Left forelimb (tissue), 1 donor: ENCODE measurements at regions not wholly inside any gene's neighbourhood (a gene's known extent, or its start where the extent isn't known, plus 50 kb on each side); places are given as distances from the start of the nearest gene placed in this dataset.

ENCODE experiments used
- DNase-seq: peaks from one replicate; pipeline ENCODE4 v3.0.0-alpha.2; 2018; ENCODE audit warnings: low spot score

- DNase-seq: no peak
These were observed 305.8 kb upstream of the ZP4 start for GRCh38 chr1:238196516-238196915.

- no peak for DNase-seq
These were observed 300.4 kb upstream of the ZP4 start for GRCh38 chr1:238191170-238191569.

GRCh38 chr1:238187575-238187949 is 296.8 kb upstream of the ZP4 start:
- no peak for DNase-seq

- no peak for DNase-seq
These were observed 296.3 kb upstream of the ZP4 start for GRCh38 chr1:238186887-238187574.

- DNase-seq: no peak
These were observed 287.4 kb upstream of the ZP4 start for GRCh38 chr1:238177960-238178645.

GRCh38 chr1:238177351-238177750 is 286.6 kb upstream of the ZP4 start:
- no peak for DNase-seq

GRCh38 chr1:238176441-238176840 is 285.7 kb upstream of the ZP4 start:
- no peak for DNase-seq

GRCh38 chr1:238171985-238172384 is 281.3 kb upstream of the ZP4 start:
- no peak for DNase-seq

- DNase-seq: no peak
These were observed 271.2 kb upstream of the ZP4 start for GRCh38 chr1:238161955-238162354.

- no peak for DNase-seq
These were observed 263.2 kb upstream of the ZP4 start for GRCh38 chr1:238153939-238154338.

GRCh38 chr1:238153253-238153652 is 262.5 kb upstream of the ZP4 start:
- DNase-seq: no peak

GRCh38 chr1:238152119-238152518 is 261.4 kb upstream of the ZP4 start:
- no peak for DNase-seq

GRCh38 chr1:238143038-238143437 is 252.3 kb upstream of the ZP4 start:
- DNase-seq: no peak

- DNase-seq: no peak
These were observed 250.6 kb upstream of the ZP4 start for GRCh38 chr1:238141353-238141752.

- DNase-seq: no peak
These were observed 249.0 kb upstream of the ZP4 start for GRCh38 chr1:238139713-238140112.

GRCh38 chr1:238138059-238138626 is 247.4 kb upstream of the ZP4 start:
- no peak for DNase-seq

- no peak for DNase-seq
These were observed 245.3 kb upstream of the ZP4 start for GRCh38 chr1:238135708-238136664.

- DNase-seq: no peak
These were observed 239.0 kb upstream of the ZP4 start for GRCh38 chr1:238129677-238130076.

- no peak for DNase-seq
These were observed 232.5 kb upstream of the ZP4 start for GRCh38 chr1:238123201-238123600.

- DNase-seq: no peak
These were observed 229.1 kb upstream of the ZP4 start for GRCh38 chr1:238119861-238120260.

GRCh38 chr1:238119060-238119459 is 228.3 kb upstream of the ZP4 start:
- no peak for DNase-seq

GRCh38 chr1:238115852-238116251 is 225.1 kb upstream of the ZP4 start:
- DNase-seq: no peak
